Mammary epithelial cell (primary cell): ENCODE measurements at regions not wholly inside any gene's neighbourhood (a gene's known extent, or its start where the extent isn't known, plus 50 kb on each side); places are given as distances from the start of the nearest gene placed in this dataset.

Experiments
- CTCF ChIP-seq, 2 donors: IDR thresholded peaks in 1 of 2; conservative IDR thresholded peaks in 1 of 2; 2 replicates each; pipeline ENCODE4 v1.5.1; 2011 to 2012; ENCODE audit warnings: inconsistent platforms in 2 of 2, low read length in 2 of 2, mild to moderate bottlenecking in 2 of 2, control low read depth in 1 of 2, low read depth in 1 of 2; ENCODE audit not compliant: insufficient read depth in 1 of 2; ENCODE audit errors: extremely low read depth in 1 of 2
- EZH2 ChIP-seq: IDR thresholded peaks from 2 replicates; pipeline ENCODE4 v1.6.1; 2012; ENCODE audit warnings: low read length, inconsistent platforms, borderline replicate concordance

GRCh38 chr14:94925416-94926173, 155.7 kb upstream of the GSC start:
- no peak for TF ChIP-seq CTCF (conservative IDR thresholded peaks at IDR 0.05 in 1 of 2, IDR thresholded peaks at IDR 0.05 in 1 of 2; ENCODE audit: extremely low read depth in 1 of 2, insufficient read depth in 1 of 2, low read depth in 1 of 2, low read length in 2 of 2)
- TF ChIP-seq EZH2: no peak
